ENCODE measurements at regions not wholly inside any gene's neighbourhood (a gene's known extent, or its start where the extent isn't known, plus 50 kb on each side); places are given as distances from the start of the nearest gene placed in this dataset.

DNA sequence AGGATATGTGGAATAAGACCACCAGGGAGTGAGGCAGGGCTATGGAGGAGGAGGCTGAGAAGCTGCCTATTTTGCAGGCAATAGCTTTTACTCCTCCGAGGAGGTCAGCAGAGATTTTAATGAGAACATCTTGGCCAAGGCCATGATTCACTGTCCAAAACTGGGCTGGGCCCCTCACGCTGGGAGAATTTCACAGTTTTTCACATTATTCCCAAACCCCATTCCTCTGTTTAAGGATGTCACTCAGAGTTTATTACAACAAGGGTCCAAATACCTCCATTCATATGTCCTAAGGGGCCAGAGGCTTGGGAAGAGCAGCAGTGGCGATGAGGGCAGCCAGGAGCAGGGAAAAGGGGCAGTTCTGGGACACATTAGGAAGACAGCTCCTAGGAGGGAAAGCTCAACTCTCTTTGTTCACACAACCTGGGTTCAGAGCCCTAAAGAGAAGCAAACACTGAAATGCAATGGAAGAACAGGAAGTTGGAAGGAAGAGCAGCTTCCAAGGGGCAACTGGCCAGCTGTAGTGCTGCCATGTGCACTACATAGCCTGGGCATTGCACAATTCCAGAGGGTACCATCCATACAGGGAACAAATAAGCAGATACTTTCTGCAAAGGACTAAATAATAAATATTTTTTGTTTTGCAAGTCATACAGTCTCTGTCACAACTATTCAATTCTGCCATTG, 283.2 kb downstream of the NUAK1 start:
- no peak for TF ChIP-seq CTCF (IDR thresholded peaks at IDR 0.05; ENCODE audit: borderline replicate concordance, insufficient read depth, low read depth, low read length)
- H3K4me3 ChIP-seq (ENCODE audit: low read depth, low read length): no peak overlapping the region

GRCh38 chr12:105856048-105856405, 282.7 kb downstream of the NUAK1 start:
- no peak for TF ChIP-seq CTCF (IDR thresholded peaks at IDR 0.05; ENCODE audit: borderline replicate concordance, insufficient read depth, low read depth, low read length)
- no peak overlapping the region for H3K4me3 ChIP-seq (ENCODE audit: low read depth, low read length)

GRCh38 chr12:105858981-105859710, 279.6 kb downstream of the NUAK1 start:
- no peak overlapping the region for H3K4me3 ChIP-seq (ENCODE audit: low read depth, low read length)
- no peak for TF ChIP-seq CTCF (IDR thresholded peaks at IDR 0.05; ENCODE audit: borderline replicate concordance, insufficient read depth, low read depth, low read length)

- TF ChIP-seq CTCF (IDR thresholded peaks at IDR 0.05; ENCODE audit: borderline replicate concordance, insufficient read depth, low read depth, low read length): no peak
- no peak overlapping the region for H3K4me3 ChIP-seq (ENCODE audit: low read depth, low read length)
Observed at GRCh38 chr12:105860561-105861207, 278.1 kb downstream of the NUAK1 start.

DNA sequence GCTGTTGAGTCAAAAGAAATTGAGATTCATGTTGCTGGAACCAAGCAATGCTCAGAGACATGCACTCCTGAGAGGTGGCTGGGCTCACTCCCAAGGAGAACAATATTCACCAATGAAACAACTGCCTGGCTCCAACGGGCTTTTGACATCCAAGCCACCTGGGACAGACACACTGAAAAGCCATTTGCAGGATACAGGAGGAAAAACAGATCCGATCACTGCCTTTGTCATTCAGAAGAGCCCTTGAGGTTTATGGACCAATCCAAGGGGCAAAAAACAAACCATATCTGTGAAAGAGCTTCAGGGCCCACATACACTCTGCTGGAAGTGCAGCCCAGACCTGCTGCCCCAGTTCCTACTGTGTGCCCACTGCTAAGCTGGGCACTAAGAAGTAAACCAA, 277.5 kb downstream of the NUAK1 start:
- no peak for TF ChIP-seq CTCF (IDR thresholded peaks at IDR 0.05; ENCODE audit: borderline replicate concordance, insufficient read depth, low read depth, low read length)
- no peak overlapping the region for H3K4me3 ChIP-seq (ENCODE audit: low read depth, low read length)

- TF ChIP-seq CTCF (IDR thresholded peaks at IDR 0.05; ENCODE audit: borderline replicate concordance, insufficient read depth, low read depth, low read length): no peak
- H3K4me3 ChIP-seq (ENCODE audit: low read depth, low read length): no peak overlapping the region
Observed at GRCh38 chr12:105862163-105862821, 276.5 kb downstream of the NUAK1 start.
